PC-9 (cell line): ENCODE measurements at regions not wholly inside any gene's neighbourhood (a gene's known extent, or its start where the extent isn't known, plus 50 kb on each side); places are given as distances from the start of the nearest gene placed in this dataset.

Experiments used
- BruUV-seq: library from RNA; stranded (reverse); fragments of 400-500 nt; replicated peaks from 2 replicates; lab custom pipeline; 2021; lab: Mats Ljungman, UMichigan
- CTCF ChIA-PET: fragments of 300-600 bp; sonication (Branson Sonifier 250); formaldehyde crosslinking; loops from one replicate; lab custom pipeline; 2022; ENCODE audit warnings: antibody characterized with exemption; lab: Charles Lee
- POLR2A ChIA-PET: fragments of 300-600 bp; sonication (Branson Sonifier 250); formaldehyde crosslinking; loops from one replicate; lab custom pipeline; 2022; ENCODE audit warnings: antibody characterized with exemption; ENCODE audit not compliant: unreplicated experiment; lab: Charles Lee
- DNase-seq, 2 experiments: peaks; one replicate each; pipeline versions ENCODE4 v3.0.0 to v3.0.0-alpha.2; 2015 to 2022; ENCODE audit warnings: mixed read lengths in 1 of 2
- H2AFZ ChIP-seq: fragments of 200-600 bp; sonication (generic); 2 replicates; pipeline ENCODE4 v1.8.1; 2017; ENCODE audit warnings: antibody characterized with exemption
- H3F3A ChIP-seq: fragments of 200-600 bp; sonication (generic); 2 replicates; pipeline ENCODE4 v1.8.1; 2017; ENCODE audit warnings: antibody characterized with exemption, mild to moderate bottlenecking, low read depth; ENCODE audit not compliant: insufficient read depth
- H3K27ac ChIP-seq: fragments of 200-600 bp; sonication (generic); 2 replicates; pipeline ENCODE4 v1.6.1; 2016; ENCODE audit warnings: mixed run types
- H3K27me3 ChIP-seq: fragments of 200-600 bp; sonication (generic); 2 replicates; pipeline ENCODE4 v1.6.1; 2016; ENCODE audit warnings: low read depth, mixed run types; ENCODE audit not compliant: insufficient read depth
- H3K36me3 ChIP-seq: fragments of 200-600 bp; sonication (generic); 2 replicates; pipeline ENCODE4 v1.6.1; 2016; ENCODE audit warnings: low read depth, mixed run types
- H3K4me1 ChIP-seq: fragments of 200-600 bp; sonication (generic); replicated peaks from 2 replicates; pipeline ENCODE4 v1.6.1; 2016; ENCODE audit warnings: mixed run types; ENCODE audit not compliant: insufficient read depth
- H3K4me2 ChIP-seq: fragments of 200-600 bp; sonication (generic); 2 replicates; pipeline ENCODE4 v1.6.1; 2017; ENCODE audit warnings: mixed run types
- H3K4me3 ChIP-seq: fragments of 200-600 bp; sonication (generic); 2 replicates; pipeline ENCODE4 v1.6.1; 2016; ENCODE audit warnings: mixed run types
- H3K79me2 ChIP-seq: fragments of 200-600 bp; sonication (generic); 2 replicates; pipeline ENCODE4 v1.6.1; 2017; ENCODE audit warnings: low read depth, mixed run types
- H3K9me2 ChIP-seq: fragments of 200-600 bp; sonication (generic); 2 replicates; pipeline ENCODE4 v1.8.1; 2017; ENCODE audit warnings: mild to moderate bottlenecking; ENCODE audit not compliant: insufficient read depth
- H3K9me3 ChIP-seq: fragments of 200-600 bp; sonication (generic); 2 replicates; pipeline ENCODE4 v1.8.1; 2016; ENCODE audit warnings: low read depth; ENCODE audit not compliant: insufficient read depth
- H4K20me1 ChIP-seq: fragments of 200-600 bp; sonication (generic); 2 replicates; pipeline ENCODE4 v1.8.1; 2017; ENCODE audit not compliant: insufficient read depth
- CTCF ChIP-seq: fragments of 200-600 bp; sonication (generic); conservative IDR thresholded peaks from 2 replicates; pipeline ENCODE4 v1.6.1; 2017; ENCODE audit warnings: mixed run types, antibody characterized with exemption, mild to moderate bottlenecking, moderate library complexity
- EZH2 ChIP-seq: fragments of 200-600 bp; sonication (generic); IDR thresholded peaks from 2 replicates; pipeline ENCODE4 v1.8.0; 2017; ENCODE audit warnings: antibody characterized with exemption, low read depth
- intact Hi-C: fragments of 100-400 bp; cut with micrococcal nuclease; formaldehyde crosslinking; loops from one replicate; pipeline ENCODE4 v1.10.0; 2022; ENCODE audit not compliant: unreplicated experiment

- H3K4me3 ChIP-seq, result no peak overlapping the region
- no peak overlapping the region for H3K4me2 ChIP-seq
- intact Hi-C loops, result no loop called here
- H3K27me3 ChIP-seq, result no peaks in the 10 kb centered on the region
- CTCF ChIA-PET, result no interaction called here
- no peaks in the 10 kb centered on the region for H3K4me1 ChIP-seq
- no peaks in the 10 kb centered on the region for H3K79me2 ChIP-seq
- no peak for DNase-seq
- no TSS peak for BruUV-seq
- no peak overlapping the region for H2AFZ ChIP-seq
- H3K36me3 ChIP-seq, result no peaks in the 10 kb centered on the region
- POLR2A ChIA-PET, result no interaction called here
- TF ChIP-seq EZH2, result no peak
- TF ChIP-seq CTCF, result no peak
- no peaks in the 10 kb centered on the region for H3K9me2 ChIP-seq
- no peak overlapping the region for H3K27ac ChIP-seq
- H4K20me1 ChIP-seq, result no peaks in the 10 kb centered on the region
- no peaks in the 10 kb centered on the region for H3K9me3 ChIP-seq
- H3F3A ChIP-seq, result no peaks in the 10 kb centered on the region
These were observed 157.3 kb downstream of the TMA16 start for GRCh38 chr4:163651761-163652160.

- H3K79me2 ChIP-seq, result no peaks in the 10 kb centered on the region
- H3K4me3 ChIP-seq, result no peak overlapping the region
- H3K9me3 ChIP-seq, result no peaks in the 10 kb centered on the region
- intact Hi-C loops, result no loop called here
- POLR2A ChIA-PET, result no interaction called here
- no peak for TF ChIP-seq CTCF
- TF ChIP-seq EZH2, result no peak
- H3K27me3 ChIP-seq, result no peaks in the 10 kb centered on the region
- H3K36me3 ChIP-seq, result no peaks in the 10 kb centered on the region
- no peaks in the 10 kb centered on the region for H4K20me1 ChIP-seq
- no peak overlapping the region for H3K4me2 ChIP-seq
- CTCF ChIA-PET, result no interaction called here
- no peaks in the 10 kb centered on the region for H3K4me1 ChIP-seq
- H3K9me2 ChIP-seq, result no peaks in the 10 kb centered on the region
- no peak overlapping the region for H2AFZ ChIP-seq
- no peaks in the 10 kb centered on the region for H3F3A ChIP-seq
- BruUV-seq, result no TSS peak
- H3K27ac ChIP-seq, result no peak overlapping the region
- no peak for DNase-seq
These were observed 160.1 kb downstream of the TMA16 start for GRCh38 chr4:163654621-163655020.

DNA sequence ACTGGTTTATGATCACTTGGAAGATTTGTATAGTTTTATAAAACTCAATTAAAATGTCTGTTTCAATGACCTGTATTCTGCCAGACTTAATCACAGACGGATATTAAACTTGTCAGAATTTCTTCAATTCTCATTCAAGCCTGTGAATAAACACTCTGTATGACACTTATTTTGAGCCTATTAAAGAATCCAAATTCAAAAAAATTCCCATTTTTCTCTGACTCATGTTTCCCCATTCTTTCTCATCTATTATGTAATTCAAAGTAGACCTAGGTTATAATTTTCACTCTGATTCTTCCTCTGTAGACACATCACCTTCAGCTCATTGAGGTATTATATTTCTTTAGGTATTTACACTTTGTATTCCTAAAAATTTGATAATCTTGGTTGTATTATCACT is 166.1 kb downstream of the TMA16 start:
- TF ChIP-seq EZH2 (no peak), CTCF (no peak)
- no peak overlapping the region for H3K27ac ChIP-seq

More for the DNA sequence above, 166.1 kb downstream of the TMA16 start:
- Histone ChIP-seq H3K4me3 (no peak overlapping the region), H3K9me3 (no peaks in the 10 kb centered on the region), H3K36me3 (no peaks in the 10 kb centered on the region), H3K4me2 (no peak overlapping the region), H3K9me2 (no peaks in the 10 kb centered on the region), H2AFZ (no peak overlapping the region), H3K4me1 (no peaks in the 10 kb centered on the region), H3K27me3 (no peaks in the 10 kb centered on the region), H3K79me2 (no peaks in the 10 kb centered on the region), H3F3A (no peaks in the 10 kb centered on the region), H4K20me1 (no peaks in the 10 kb centered on the region)
- no TSS peak for BruUV-seq
- intact Hi-C loops, result no loop called here
- CTCF ChIA-PET, result no interaction called here
- POLR2A ChIA-PET, result no interaction called here
- no peak for DNase-seq
